Urothelium cell line (cell line): ENCODE measurements at regions not wholly inside any gene's neighbourhood (a gene's known extent, or its start where the extent isn't known, plus 50 kb on each side); places are given as distances from the start of the nearest gene placed in this dataset.
"Not testable (repeated sequence)": the region's sequence is repeated elsewhere in the genome, so short reads cannot be mapped to it uniquely, and the experiment has no call there.

Source experiments
- DNase-seq: peaks from one replicate; pipeline ENCODE4 v3.0.0; 2011; ENCODE audit warnings: low spot score, mixed read lengths
- FAIRE-seq: peaks from 2 replicates; lab custom pipeline; 2011; peaks lifted over from hg19 to GRCh38; lab: Jason Lieb, UNC

DNA sequence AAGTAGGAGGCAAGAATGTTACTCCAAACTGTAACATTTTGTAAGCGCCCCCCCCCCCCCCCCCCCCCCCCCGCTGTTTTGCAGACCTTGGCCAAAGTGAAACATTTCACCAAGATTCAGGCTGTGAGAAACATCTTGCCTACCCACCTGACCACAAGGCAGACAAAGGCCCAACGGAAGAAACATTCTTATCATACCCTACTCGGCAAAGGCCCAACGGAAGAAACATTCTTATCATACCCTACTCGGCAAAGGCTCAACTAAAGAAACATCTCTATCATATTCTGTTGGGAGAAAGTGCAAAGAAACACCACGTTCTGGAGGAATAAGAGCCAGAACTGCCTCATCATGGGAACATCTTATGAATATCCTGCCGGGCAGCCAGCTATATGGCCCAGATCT lies 117.1 kb downstream of the JRKL start:
- no peak for FAIRE-seq
- DNase-seq: no peak

- FAIRE-seq (no peak), DNase-seq (no peak)
These were observed 119.0 kb downstream of the JRKL start for GRCh38 chr11:96508861-96509260.

- no peak for FAIRE-seq
- no peak for DNase-seq
These were observed 131.1 kb downstream of the JRKL start for GRCh38 chr11:96520939-96521338.

DNA sequence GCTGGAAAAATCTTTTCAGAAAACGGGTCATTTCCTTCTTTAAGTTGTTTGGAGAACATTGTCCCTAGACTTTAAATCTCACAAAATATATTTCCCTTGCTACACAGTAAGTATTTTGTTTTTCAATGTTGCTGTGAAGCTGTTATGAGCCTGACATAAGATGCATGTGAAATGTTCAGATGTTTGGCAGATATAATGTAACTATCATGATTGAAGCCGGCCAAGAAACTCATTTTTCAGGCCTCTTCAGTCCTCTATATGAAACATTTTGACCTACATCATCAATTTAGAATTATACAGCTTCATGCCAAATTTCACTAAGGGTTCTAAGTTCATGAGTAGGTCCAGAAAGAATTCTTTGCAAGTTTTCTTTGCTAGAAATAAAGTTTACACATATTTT lies 133.8 kb downstream of the JRKL start:
- DNase-seq (no peak), FAIRE-seq (no peak)

DNA sequence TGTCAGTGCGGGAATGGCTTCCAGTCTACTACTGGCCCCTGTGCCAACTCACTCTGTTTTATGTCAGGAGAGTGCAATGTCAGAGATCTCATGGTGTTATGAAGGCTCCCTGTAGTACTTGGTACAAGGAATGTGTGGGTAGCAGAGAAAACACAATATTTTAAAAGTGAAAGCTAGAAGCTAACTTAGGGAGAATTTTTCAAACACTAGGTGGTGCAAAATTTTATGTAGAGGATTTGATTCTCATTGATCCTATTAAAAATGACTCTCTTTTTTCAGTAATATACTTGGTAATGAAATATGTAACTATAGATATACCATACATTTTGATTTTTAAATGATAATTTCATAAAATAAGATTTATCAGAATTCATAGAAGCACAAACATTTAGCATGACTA lies 134.7 kb downstream of the JRKL start:
- DNase-seq (no peak), FAIRE-seq (no peak)

DNA sequence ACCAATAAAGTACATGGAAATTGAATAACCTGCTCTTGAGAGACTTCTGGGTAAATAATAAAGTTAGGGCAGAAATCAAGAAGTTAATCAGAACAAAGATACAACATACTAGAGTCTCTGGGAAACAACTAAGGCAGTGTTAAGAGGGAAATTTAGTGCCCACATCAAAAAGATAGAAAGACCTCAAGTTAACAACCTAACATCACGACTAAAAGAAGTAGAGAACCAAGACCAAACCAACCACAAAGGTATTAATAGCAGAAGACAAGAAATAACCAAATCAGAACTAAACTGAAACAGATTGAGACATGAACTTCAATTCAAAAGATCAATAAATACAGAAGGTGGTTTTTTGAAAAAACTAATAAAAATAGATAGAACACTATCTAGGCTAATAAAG lies 140.7 kb downstream of the JRKL start:
- DNase-seq (no peak), FAIRE-seq (no peak)

- FAIRE-seq (no peak), DNase-seq (no peak)
These were observed 148.3 kb downstream of the JRKL start for GRCh38 chr11:96538104-96538503.

DNA sequence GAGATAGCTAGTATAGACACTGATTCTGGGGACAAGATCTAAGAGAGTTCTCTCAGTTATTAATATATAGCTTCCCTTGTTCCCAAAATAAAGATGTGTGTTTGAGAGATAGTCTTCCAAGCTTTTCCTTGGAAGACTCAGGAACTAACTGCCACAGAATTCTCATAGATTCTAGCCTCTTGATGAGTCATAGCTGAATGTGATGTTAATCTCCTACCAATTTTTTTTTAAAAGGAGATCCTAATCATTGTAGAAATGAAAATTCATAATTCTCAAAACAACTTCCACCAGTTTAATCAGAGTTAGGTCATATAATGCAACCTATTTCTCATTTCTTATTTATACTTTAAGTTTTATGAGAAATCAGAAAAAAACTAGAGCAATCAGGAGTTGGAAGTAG lies 148.8 kb downstream of the JRKL start:
- no peak for FAIRE-seq
- no peak for DNase-seq

DNA sequence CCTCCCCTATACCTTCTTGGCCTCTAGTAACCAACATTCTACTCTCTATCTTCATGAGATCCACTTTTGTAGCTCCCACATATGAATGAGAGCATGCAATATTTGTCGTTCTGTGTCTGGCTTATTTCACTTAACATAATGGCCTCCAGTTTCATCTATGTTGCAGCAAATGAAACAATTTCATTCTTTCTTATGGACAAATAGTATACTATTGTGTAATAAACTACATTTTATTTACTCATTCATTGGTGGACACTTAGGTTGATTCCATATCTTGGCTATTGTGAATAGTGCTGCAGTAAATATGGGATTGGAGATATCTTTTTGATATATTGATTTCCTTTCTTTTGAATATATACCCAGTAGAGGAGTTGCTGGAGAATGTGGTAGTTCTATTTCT lies 151.1 kb downstream of the JRKL start:
- FAIRE-seq: no peak
- no peak for DNase-seq

GRCh38 chr11:96543177-96543576 lies 153.4 kb downstream of the JRKL start:
- no peak for FAIRE-seq

DNA sequence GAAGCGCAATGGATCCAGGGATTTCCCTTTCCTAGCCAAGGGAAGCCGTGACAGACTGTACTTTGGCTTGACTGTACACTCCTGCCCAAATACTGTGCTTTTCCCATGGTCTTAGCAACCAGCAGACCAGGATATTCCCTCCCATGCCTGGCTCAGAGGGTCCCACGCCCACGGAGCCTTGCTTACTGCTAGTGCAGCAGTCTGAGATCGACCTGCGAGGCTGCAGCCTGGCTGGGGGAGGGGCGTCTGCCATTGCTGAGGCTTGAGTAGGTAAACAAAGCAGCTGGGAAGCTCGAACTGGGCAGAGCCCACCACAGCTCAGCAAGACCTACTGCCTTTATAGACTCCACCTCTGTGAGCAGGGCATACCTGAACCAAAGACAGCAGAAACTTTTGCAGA lies 155.4 kb downstream of the JRKL start:
- DNase-seq, FAIRE-seq: not testable (repeated sequence)

More at GRCh38 chr11:96543177-96543576, 153.4 kb downstream of the JRKL start:
- DNase-seq: no peak

GRCh38 chr11:96551136-96551535 lies 161.3 kb downstream of the JRKL start:
- no peak for FAIRE-seq
- DNase-seq: no peak

DNA sequence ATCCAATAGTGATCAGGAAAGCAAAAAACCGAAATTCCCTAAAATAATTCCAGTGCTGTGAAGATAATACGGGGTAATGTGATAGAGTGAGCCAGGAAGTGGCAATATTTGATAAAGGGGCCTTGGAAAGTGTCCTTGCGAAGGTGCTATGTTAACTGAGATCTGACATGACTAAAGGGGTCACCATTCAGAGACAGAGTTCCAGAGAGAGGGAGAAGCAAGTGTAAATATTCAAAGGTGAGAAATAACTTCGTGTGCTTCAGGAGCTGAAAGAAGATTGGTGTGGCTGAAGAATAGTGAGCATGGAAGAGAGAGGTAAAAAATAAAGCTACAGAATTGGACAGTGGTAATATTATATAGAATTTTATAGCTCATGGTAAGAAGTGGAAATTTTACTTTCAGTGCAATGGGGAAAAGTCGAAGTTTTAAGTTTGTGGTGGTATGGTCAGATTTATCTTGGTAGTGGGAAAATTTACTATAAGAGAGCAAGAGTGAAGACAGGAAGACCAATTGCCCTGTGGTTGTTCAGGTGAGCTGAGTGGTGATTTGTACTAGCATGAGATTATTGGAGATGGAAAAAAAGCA lies 164.5 kb downstream of the JRKL start:
- FAIRE-seq (no peak), DNase-seq (no peak)

GRCh38 chr11:96555826-96556225 lies 166.0 kb downstream of the JRKL start:
- DNase-seq, FAIRE-seq: not testable (repeated sequence)

GRCh38 chr11:96560727-96561126 lies 170.9 kb downstream of the JRKL start:
- not testable (repeated sequence) for FAIRE-seq, DNase-seq

- DNase-seq: no peak
- no peak for FAIRE-seq
These were observed 177.4 kb downstream of the JRKL start for GRCh38 chr11:96567176-96567575.

GRCh38 chr11:96567667-96568066 lies 177.9 kb downstream of the JRKL start:
- DNase-seq (no peak), FAIRE-seq (no peak)

- DNase-seq: no peak
- no peak for FAIRE-seq
These were observed 186.6 kb downstream of the JRKL start for GRCh38 chr11:96576383-96576782.

DNA sequence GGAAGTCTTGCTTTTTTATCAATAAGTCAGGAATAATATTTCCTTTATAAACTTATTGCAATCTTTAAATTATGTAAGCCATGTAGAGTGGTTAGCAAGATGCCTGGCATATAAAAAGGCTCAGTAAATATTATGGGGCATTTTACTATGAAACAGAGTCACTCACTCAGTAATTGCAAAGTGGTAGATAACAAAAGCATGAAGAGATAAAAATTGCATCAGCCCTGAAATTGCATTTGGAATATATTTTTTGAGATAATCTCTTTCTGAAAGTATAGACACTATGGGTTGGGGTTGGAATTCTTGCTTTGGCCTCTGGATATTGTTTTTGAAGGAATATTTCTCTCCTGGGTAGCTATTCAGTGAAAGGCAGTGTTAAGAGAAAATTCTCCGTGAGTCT lies 188.6 kb downstream of the JRKL start:
- FAIRE-seq (no peak), DNase-seq (no peak)

- DNase-seq (no peak), FAIRE-seq (no peak)
These were observed 189.8 kb downstream of the JRKL start for GRCh38 chr11:96579656-96580055.

GRCh38 chr11:96580476-96581040 lies 190.7 kb downstream of the JRKL start:
- FAIRE-seq (no peak), DNase-seq (no peak)

DNA sequence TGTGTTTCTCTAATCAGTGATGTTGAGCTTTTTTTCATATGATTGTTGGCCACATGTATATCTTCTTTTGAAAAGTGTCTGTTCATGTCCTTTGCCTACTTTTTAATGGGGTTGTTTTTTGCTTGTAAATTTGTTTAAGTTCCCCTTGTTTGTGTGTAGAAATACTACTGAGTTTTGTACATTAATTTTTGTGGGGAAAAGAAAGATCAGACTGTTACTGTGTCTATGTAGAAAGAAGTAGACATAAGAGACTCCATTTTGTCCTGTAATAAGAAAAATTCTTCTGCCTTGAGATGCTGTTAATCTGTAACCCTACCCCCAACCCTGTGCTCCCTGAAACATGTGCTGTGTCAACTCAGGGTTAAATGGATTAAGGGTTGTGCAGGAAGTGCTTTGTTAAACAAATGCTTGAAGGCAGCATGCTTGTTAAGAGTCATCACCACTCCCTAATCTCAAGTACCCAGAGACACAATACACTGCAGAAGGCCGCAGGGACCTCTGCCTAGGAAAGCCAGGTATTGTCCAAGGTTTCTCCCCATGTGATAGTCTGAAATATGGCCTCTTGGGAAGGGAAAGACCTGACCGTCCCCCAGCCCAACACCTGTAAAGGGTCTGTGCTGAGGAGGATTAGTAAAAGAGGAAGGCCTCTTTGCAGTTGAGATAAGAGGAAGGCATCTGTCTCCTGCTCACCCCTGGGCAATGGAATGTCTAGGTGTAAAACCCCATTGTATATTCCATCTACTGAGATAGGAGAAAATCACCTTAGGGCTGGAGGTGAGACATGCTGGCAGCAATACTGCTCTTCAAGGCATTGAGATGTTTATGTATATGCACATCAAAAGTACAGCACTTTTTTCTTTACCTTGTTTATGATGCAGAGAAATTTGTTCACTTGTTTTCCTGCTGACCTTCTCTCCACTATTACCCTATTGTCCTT lies 196.4 kb downstream of the JRKL start:
- FAIRE-seq, DNase-seq: not testable (repeated sequence)
